Choroid plexus epithelial cell (primary cell): ENCODE measurements at regions not wholly inside any gene's neighbourhood (a gene's known extent, or its start where the extent isn't known, plus 50 kb on each side); places are given as distances from the start of the nearest gene placed in this dataset.

Source experiments
- DNase-seq: peaks from one replicate; pipeline ENCODE4 v3.0.0-alpha.2; 2010; ENCODE audit warnings: low read depth
- H3K4me3 ChIP-seq: 2 replicates; pipeline ENCODE4 v1.5.1; 2011; ENCODE audit warnings: low read depth, mild to moderate bottlenecking, control low read depth, low read length, moderate library complexity
- TF ChIP-seq, protein P1 (sequence below): conservative IDR thresholded peaks from 2 replicates; pipeline ENCODE4 v1.5.1; 2011; ENCODE audit warnings: low read depth, mild to moderate bottlenecking, control low read depth, inconsistent platforms, low read length, moderate library complexity

DNA sequence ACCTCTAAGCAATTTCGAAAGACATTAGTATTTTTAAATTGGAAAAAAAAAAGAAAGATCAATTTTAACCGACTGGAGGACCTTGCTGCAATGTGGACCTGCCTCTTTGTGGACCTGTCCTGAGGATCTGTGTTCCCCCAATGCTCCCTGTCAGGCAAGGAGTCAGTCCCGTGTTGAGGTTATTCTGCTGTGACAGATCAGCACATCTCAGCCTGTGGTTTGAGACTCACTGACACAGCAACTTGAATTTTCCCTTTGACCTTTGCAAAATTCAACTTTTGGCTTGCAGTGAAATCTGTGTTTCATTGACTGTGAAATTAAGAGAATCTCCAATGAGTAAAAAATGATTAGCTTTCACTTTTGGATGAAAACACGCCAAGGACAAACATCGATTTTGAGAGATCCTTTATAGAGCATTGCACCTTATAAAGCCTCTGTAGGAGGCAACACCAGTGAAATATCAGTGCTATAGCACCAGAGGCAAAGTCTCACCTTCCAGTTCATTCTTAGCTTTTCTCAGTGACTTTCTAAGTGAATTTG is 186.9 kb downstream of the GPAT3 start:
- TF ChIP-seq, protein P1, sequence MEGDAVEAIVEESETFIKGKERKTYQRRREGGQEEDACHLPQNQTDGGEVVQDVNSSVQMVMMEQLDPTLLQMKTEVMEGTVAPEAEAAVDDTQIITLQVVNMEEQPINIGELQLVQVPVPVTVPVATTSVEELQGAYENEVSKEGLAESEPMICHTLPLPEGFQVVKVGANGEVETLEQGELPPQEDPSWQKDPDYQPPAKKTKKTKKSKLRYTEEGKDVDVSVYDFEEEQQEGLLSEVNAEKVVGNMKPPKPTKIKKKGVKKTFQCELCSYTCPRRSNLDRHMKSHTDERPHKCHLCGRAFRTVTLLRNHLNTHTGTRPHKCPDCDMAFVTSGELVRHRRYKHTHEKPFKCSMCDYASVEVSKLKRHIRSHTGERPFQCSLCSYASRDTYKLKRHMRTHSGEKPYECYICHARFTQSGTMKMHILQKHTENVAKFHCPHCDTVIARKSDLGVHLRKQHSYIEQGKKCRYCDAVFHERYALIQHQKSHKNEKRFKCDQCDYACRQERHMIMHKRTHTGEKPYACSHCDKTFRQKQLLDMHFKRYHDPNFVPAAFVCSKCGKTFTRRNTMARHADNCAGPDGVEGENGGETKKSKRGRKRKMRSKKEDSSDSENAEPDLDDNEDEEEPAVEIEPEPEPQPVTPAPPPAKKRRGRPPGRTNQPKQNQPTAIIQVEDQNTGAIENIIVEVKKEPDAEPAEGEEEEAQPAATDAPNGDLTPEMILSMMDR = no peak
- DNase-seq = no peak

DNA sequence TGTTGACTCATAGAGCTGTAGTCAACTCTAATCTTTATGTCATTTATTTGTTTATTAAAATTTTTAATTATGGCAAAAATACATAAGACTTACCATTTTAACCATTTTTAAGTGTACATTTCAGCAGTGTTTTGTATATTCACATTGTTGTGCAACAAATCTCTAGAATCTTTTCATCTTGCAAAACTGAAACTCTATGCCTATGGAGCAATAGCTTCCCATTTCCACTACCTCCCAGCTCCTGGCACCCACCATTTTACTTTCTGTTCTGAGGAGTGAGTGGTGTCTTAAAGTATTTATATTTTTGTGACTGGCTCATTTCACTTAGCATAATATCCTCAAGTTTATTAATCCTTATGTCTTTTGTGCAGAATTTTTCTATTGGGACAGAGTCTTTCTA is 181.0 kb downstream of the GPAT3 start:
- DNase-seq = peak; percentile 38
- no peak overlapping the region for H3K4me3 ChIP-seq
- TF ChIP-seq, protein P1 = no peak

More for the DNA sequence above, 186.9 kb downstream of the GPAT3 start:
- H3K4me3 ChIP-seq = no peak overlapping the region

DNA sequence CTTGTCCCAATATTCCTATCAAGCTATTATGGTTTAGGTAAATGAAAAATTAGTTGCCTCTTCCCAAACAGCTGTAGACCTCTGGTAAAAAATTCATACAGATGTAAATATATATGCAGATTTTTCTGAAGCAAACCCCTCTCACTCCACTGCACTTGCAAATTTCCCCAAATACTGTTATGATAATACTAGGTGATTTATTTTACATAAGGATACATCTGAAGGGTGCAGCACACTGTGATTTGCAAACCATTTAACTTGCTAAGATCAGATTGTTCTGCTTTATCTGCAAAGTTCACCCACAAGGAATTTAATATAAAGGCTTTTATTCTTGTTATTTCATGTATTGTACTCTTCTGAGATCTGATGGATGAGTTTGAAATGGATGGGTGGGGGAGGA is 177.0 kb downstream of the GPAT3 start:
- DNase-seq = no peak
- no peak overlapping the region for H3K4me3 ChIP-seq
- TF ChIP-seq, protein P1 = no peak

DNA sequence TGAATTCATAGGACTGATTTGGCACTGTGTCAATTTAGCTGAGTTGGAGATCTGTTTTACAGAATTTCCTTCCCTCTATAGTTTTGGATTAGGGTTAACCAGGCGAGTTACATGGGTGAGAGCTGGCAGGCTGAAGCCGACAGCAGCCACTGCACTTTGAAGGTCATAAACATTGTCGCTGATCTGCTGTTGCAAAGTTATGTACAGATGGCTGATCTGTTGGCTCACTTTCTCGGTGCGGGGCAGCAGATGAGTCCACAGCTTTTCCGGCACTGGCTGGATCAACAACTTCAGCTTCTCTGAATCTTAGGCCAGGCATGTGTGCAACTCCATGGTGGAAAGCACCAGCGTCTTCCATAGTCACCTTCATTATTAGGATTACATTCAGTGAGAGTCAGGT is 173.7 kb downstream of the GPAT3 start:
- TF ChIP-seq, protein P1 = no peak
- DNase-seq = no peak
- H3K4me3 ChIP-seq = no peak overlapping the region

DNA sequence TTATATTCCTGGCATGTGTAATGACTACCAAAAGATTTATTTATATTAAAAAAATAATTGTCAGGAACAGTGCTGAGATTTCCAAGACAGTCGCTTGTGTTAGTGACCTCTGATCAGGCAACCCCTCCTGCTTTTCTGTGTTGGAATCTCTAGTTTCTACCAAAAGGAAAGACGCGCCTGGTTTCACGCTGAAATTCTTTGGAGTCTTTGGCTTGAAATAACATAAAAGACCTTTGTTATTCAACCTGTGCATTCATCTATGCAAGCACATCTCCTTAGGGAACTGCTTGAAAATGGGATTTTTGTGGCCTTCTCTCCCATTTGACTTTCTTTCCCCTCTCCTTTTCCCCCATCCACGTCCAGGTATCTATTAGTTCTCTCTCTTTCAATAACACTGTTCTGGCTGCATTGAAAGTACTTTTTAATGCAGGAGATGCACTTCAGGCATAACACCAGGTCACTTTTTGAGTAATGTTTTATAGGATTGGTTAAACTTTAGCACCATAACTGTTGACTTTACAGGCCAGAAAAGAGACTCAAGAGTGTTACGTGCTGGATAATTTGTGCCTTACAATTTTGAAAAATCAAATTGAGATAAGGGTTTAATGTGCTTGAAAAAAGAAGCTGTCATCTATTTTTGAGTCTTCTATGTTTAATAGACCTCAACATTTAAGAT is 172.7 kb downstream of the GPAT3 start:
- TF ChIP-seq, protein P1 = no peak
- DNase-seq = no peak
- no peak overlapping the region for H3K4me3 ChIP-seq

DNA sequence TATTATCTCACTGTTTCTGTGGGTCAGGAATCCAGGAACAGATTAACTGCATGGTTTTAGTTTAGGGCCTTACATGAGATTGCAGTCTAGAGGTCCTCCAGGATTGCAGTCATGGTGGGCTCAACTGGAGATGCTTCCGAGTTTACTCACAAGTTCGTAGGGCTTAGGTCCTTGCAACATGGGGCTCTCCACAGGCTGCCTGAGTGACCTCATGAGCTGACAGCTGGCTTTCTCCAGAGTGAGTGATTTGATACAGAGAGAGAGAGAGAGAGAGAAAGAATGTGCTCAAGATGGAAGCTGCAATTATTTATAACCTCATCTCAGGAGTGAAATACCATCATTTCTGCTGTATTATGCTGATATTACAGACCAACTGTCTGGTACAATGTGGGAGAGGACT is 168.9 kb downstream of the GPAT3 start:
- TF ChIP-seq, protein P1 = no peak
- H3K4me3 ChIP-seq = no peak overlapping the region
- DNase-seq = no peak

DNA sequence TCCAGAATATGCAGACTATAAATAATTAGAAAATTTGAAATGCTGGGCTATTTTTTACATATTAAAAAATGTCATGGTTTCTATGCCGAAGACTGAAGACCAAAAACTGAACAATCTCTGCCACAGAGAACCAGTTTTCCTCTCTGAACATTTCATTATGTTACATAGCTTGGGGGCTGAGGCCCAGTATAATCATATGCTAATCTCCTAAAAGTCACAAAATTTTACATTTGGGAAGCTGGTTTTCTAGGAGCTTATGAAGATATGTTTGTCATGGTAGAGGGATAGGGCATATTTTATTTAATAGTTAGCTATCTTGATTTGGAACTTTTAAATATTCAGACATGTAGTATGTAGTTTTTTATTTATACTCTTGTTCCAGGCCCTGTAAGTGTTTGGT is 167.8 kb downstream of the GPAT3 start:
- no peak for DNase-seq
- H3K4me3 ChIP-seq = no peak overlapping the region
- TF ChIP-seq, protein P1 = no peak
